ENCODE measurements at regions not wholly inside any gene's neighbourhood (a gene's known extent, or its start where the extent isn't known, plus 50 kb on each side); places are given as distances from the start of the nearest gene placed in this dataset.
"Not testable (repeated sequence)": the region's sequence is repeated elsewhere in the genome, so short reads cannot be mapped to it uniquely, and the experiment has no call there.

GRCh38 chr7:9711259-9711918, 1262.3 kb upstream of the PHF14 start:
- DNase-seq (ENCODE audit: low spot score): no peak

GRCh38 chr7:9718071-9718661, 1255.5 kb upstream of the PHF14 start:
- no peak for DNase-seq (ENCODE audit: low spot score)

- no peak for DNase-seq (ENCODE audit: low spot score)
Observed at GRCh38 chr7:9719303-9719702, 1254.4 kb upstream of the PHF14 start.

- no peak for DNase-seq (ENCODE audit: low spot score)
Observed at GRCh38 chr7:9719721-9720120, 1254.0 kb upstream of the PHF14 start.

- not testable (repeated sequence) for DNase-seq (ENCODE audit: low spot score)
Observed at GRCh38 chr7:9725940-9726663, 1247.6 kb upstream of the PHF14 start.

- DNase-seq (ENCODE audit: low spot score): not testable (repeated sequence)
Observed at GRCh38 chr7:9726811-9727210, 1246.9 kb upstream of the PHF14 start.

DNA sequence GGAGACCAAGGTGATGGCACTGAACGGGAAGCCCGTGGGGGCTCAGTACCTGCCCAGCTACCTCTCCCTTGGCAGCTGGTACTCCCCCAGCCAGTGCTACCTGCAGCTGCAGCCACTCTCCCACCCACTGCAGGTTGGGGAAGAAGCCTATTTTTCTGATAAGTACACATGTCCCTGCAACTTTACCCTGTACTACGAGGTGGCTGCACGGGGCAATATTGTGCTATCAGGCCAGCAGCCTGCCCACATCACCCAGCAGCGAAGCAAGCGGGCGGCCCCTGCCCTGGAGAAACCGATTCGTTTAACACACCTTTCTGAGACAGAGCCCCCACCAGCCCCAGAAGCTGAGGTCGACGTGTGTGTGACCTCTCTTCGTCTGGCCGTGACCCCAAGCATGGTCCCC, 1246.2 kb upstream of the PHF14 start:
- not testable (repeated sequence) for DNase-seq (ENCODE audit: low spot score)

DNA sequence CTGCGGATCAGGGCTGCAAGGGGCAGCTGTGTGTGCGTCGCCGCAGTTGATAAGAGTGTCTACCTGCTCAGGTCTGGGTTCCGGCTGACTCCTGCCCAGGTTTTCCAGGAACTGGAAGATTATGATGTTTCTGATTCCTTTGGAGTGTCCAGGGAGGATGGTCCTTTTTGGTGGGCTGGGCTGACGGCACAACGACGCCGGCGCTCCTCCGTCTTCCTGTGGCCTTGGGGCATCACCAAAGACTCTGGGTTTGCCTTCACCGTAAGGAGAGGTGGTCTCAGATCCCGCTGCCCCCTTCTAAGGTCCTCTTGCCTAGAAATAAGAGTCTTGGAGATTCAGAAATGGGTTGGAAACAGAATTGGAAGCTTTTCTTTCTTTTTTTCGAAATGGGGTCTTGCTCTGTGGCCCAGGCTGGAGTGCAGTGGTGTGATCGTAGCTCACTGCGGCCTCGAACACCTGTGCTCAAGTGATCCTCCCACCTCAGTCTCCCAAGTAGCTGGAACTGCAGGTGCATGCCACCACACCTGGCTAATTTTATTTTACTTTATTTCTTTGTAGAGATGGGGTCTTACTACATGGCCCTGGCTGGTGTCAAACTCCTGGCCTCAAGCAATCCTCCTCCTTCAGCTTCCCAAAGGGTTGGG, 1245.5 kb upstream of the PHF14 start:
- DNase-seq (ENCODE audit: low spot score): not testable (repeated sequence)

- DNase-seq (ENCODE audit: low spot score): no peak
Observed at GRCh38 chr7:9752033-9752432, 1221.6 kb upstream of the PHF14 start.

GRCh38 chr7:9761224-9761623, 1212.4 kb upstream of the PHF14 start:
- no peak for DNase-seq (ENCODE audit: low spot score)

DNA sequence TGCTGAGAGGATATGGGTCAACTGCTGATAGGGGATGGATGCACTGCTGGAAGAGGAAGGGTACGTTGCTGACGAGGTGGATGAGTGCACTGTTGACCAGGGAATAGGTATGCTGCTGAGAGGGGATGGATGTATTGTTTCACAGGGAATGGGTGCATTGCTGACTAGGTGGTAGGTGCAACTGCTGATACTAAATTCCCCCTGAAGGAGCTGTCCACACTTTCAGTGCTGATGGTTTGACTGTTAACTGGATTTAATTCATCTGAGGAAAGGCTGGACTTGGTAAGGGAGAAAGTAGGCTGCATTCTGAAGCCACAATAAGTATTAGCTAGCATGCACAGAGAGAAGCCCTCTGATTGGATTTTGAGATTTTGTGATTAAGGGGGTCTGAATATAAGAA, 1196.8 kb upstream of the PHF14 start:
- no peak for DNase-seq (ENCODE audit: low spot score)

DNA sequence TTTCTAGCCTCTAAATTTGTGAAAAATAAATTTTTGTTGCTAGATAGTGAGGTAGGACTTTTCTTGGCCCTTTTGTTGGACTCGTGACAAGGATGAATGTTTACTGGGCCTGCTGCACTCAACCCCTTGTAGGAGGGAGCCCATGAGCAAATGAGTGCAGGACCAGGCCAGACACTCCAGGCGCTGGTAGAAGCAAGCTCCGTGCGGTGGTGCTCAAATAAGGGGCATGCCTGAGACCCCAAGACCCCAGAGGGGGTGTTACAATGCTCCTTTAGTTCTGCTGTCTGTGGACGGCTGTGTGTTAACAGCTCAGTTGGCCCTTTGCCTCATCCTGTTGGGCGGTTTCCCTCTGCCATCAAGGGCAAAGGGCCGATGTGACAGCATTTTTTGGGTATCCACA, 1195.3 kb upstream of the PHF14 start:
- DNase-seq (ENCODE audit: low spot score): no peak

- DNase-seq (ENCODE audit: low spot score): no peak
Observed at GRCh38 chr7:9781710-9782109, 1192.0 kb upstream of the PHF14 start.

DNA sequence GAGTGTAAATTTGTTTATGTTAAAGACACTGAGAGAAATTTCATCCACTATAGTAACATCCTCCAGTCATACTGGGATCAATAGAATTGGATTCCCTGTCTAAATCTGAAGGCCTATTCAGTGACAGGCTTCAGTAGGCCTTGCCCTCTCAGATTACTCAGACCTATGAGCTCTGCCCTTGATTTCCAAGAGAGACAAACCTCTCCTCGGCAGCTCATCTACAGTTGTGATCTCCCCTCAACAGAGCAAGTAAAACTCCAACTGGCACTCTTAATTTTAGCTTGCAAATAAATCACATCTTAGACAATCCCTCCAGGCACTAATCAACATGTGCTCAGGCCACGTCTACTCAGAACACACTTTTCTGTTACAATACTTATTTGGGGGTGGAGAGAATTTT, 1191.4 kb upstream of the PHF14 start:
- DNase-seq (ENCODE audit: low spot score): no peak

GRCh38 chr7:9785211-9785610, 1188.5 kb upstream of the PHF14 start:
- no peak for DNase-seq (ENCODE audit: low spot score)

- no peak for DNase-seq (ENCODE audit: low spot score)
Observed at GRCh38 chr7:9796241-9796640, 1177.4 kb upstream of the PHF14 start.

GRCh38 chr7:9822458-9823290, 1151.0 kb upstream of the PHF14 start:
- no peak for DNase-seq (ENCODE audit: low spot score)

GRCh38 chr7:9835199-9835598, 1138.5 kb upstream of the PHF14 start:
- DNase-seq (ENCODE audit: low spot score): no peak

GRCh38 chr7:9836671-9837070, 1137.0 kb upstream of the PHF14 start:
- no peak for DNase-seq (ENCODE audit: low spot score)

- DNase-seq (ENCODE audit: low spot score): no peak
Observed at GRCh38 chr7:9842301-9842700, 1131.4 kb upstream of the PHF14 start.

DNA sequence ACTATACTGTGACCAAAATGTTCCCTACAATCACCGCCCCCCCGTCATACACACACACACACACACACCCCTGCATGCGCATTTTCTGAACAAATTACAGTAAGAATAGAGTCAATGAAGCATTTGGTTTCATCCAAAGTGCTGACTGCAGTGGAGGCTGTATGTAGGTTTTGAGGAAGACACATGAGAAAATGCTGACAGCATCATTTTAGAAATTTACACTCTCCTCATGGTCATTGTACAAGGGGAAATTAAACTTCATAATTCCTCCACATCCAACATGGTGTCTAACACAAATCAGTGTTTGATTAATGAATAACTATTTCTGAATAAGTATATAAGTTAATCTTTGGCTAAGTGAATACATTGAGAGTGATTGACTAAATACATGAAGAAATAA, 1126.8 kb upstream of the PHF14 start:
- no peak for DNase-seq (ENCODE audit: low spot score)

DNA sequence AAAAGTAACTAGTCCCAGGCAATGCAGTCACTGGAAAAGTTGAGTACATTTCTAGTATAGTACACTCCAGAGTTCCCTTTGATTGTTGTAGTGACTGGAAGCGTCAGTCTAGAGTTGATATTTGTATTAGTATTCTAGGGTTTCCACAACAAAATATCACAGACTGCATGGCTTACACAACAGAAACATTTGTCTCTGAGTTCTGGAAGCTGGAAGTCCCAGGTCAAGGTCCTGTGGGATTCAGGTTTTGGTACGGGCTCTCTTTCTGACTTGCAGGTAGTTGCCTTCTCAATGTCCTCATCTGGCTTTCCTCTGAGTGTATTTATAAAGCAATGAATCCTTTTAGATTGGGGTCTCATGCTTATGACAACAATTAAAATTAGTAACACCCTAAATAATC, 1119.1 kb upstream of the PHF14 start:
- DNase-seq (ENCODE audit: low spot score): no peak

Measured in HuH-7.5 (cell line).